VCaP (cell line): ENCODE measurements at regions not wholly inside any gene's neighbourhood (a gene's known extent, or its start where the extent isn't known, plus 50 kb on each side); places are given as distances from the start of the nearest gene placed in this dataset.

ENCODE experiments used
- H3K27ac ChIP-seq: fragments of 450-650 bp; 2 replicates; pipeline ENCODE4 v1.5.1; 2017
- CTCF ChIP-seq: fragments of 450-650 bp; conservative IDR thresholded peaks from 2 replicates; pipeline ENCODE4 v1.5.1; 2017; ENCODE audit warnings: mild to moderate bottlenecking, moderate library complexity

- no peak overlapping the region for H3K27ac ChIP-seq
- TF ChIP-seq CTCF, result no peak
These were observed 1136.6 kb downstream of the FAT4 start for GRCh38 chr4:126451237-126451873.

GRCh38 chr4:126455865-126456264 lies 1141.1 kb downstream of the FAT4 start:
- H3K27ac ChIP-seq, result no peak overlapping the region
- TF ChIP-seq CTCF, result no peak

- no peak for TF ChIP-seq CTCF
- no peak overlapping the region for H3K27ac ChIP-seq
These were observed 1144.2 kb downstream of the FAT4 start for GRCh38 chr4:126458993-126459392.

GRCh38 chr4:126465341-126465740 lies 1150.6 kb downstream of the FAT4 start:
- TF ChIP-seq CTCF, result no peak
- H3K27ac ChIP-seq, result no peak overlapping the region

- TF ChIP-seq CTCF, result no peak
- H3K27ac ChIP-seq, result no peak overlapping the region
These were observed 1152.1 kb downstream of the FAT4 start for GRCh38 chr4:126466848-126467247.

GRCh38 chr4:126468144-126468543 lies 1153.4 kb downstream of the FAT4 start:
- no peak for TF ChIP-seq CTCF
- H3K27ac ChIP-seq, result no peak overlapping the region

- H3K27ac ChIP-seq, result no peak overlapping the region
- no peak for TF ChIP-seq CTCF
These were observed 1156.1 kb downstream of the FAT4 start for GRCh38 chr4:126470862-126471261.

GRCh38 chr4:126475730-126476129 lies 1157.0 kb upstream of the INTU start:
- H3K27ac ChIP-seq, result no peak overlapping the region
- TF ChIP-seq CTCF, result no peak
